GM21390 (cell line): ENCODE measurements at regions not wholly inside any gene's neighbourhood (a gene's known extent, or its start where the extent isn't known, plus 50 kb on each side); places are given as distances from the start of the nearest gene placed in this dataset.
"Not testable (repeated sequence)": the region's sequence is repeated elsewhere in the genome, so short reads cannot be mapped to it uniquely, and the experiment has no call there.

Source experiments
- ATAC-seq: cut with Tn5 transposase; IDR thresholded peaks from one replicate; pipeline ENCODE4 v1.9.1; 2021; ENCODE audit not compliant: unreplicated experiment

GRCh38 chr3:87796137-87796842, 262.5 kb downstream of the CGGBP1 start:
- ATAC-seq = no peak

GRCh38 chr3:87795701-87796100, 263.1 kb downstream of the CGGBP1 start:
- ATAC-seq = no peak

- no peak for ATAC-seq
Observed at GRCh38 chr3:87793337-87793877, 265.4 kb downstream of the CGGBP1 start.

GRCh38 chr3:87792534-87793336, 266.1 kb downstream of the CGGBP1 start, which contains the start of gene HTR1F:
TSS of gene HTR1F (plus strand) at chr3:87792706.
- no peak for ATAC-seq

- ATAC-seq = no peak
Observed at GRCh38 chr3:87792198-87792533, 266.6 kb downstream of the CGGBP1 start.

- no peak for ATAC-seq
Observed at GRCh38 chr3:87791248-87792027, 267.4 kb downstream of the CGGBP1 start.

GRCh38 chr3:87789049-87789448, 269.8 kb downstream of the CGGBP1 start:
- not testable (repeated sequence) for ATAC-seq

- no peak for ATAC-seq
Observed at GRCh38 chr3:87788516-87788915, 270.3 kb downstream of the CGGBP1 start.

- ATAC-seq = no peak
Observed at GRCh38 chr3:87780811-87781210, 278.0 kb downstream of the CGGBP1 start.

GRCh38 chr3:87778876-87779275, 279.9 kb downstream of the CGGBP1 start:
- no peak for ATAC-seq

GRCh38 chr3:87771337-87772192, 287.2 kb downstream of the CGGBP1 start:
- peak; percentile 97 for ATAC-seq

GRCh38 chr3:87766721-87767120, 292.1 kb downstream of the CGGBP1 start:
- no peak for ATAC-seq

GRCh38 chr3:87765256-87765655, 293.5 kb downstream of the CGGBP1 start:
- ATAC-seq = no peak

- ATAC-seq = no peak
Observed at GRCh38 chr3:87761795-87762194, 297.0 kb downstream of the CGGBP1 start.

- ATAC-seq = no peak
Observed at GRCh38 chr3:87761341-87761740, 297.5 kb downstream of the CGGBP1 start.

- no peak for ATAC-seq
Observed at GRCh38 chr3:87756616-87757015, 302.2 kb downstream of the CGGBP1 start.

GRCh38 chr3:87755852-87756251, 303.0 kb downstream of the CGGBP1 start:
- ATAC-seq = no peak

GRCh38 chr3:87742250-87742649, 316.6 kb downstream of the CGGBP1 start:
- ATAC-seq = no peak

- ATAC-seq = not testable (repeated sequence)
Observed at GRCh38 chr3:87740894-87741293, 317.9 kb downstream of the CGGBP1 start.

- ATAC-seq = not testable (repeated sequence)
Observed at GRCh38 chr3:87737817-87738216, 321.0 kb downstream of the CGGBP1 start.
